Choroid plexus epithelial cell (primary cell): ENCODE measurements at regions not wholly inside any gene's neighbourhood (a gene's known extent, or its start where the extent isn't known, plus 50 kb on each side); places are given as distances from the start of the nearest gene placed in this dataset.
"Not testable (repeated sequence)": the region's sequence is repeated elsewhere in the genome, so short reads cannot be mapped to it uniquely, and the experiment has no call there.

Experiments
- DNase-seq: peaks from one replicate; pipeline ENCODE4 v3.0.0-alpha.2; 2010; ENCODE audit warnings: low read depth
- H3K4me3 ChIP-seq: 2 replicates; pipeline ENCODE4 v1.5.1; 2011; ENCODE audit warnings: low read depth, mild to moderate bottlenecking, control low read depth, low read length, moderate library complexity
- TF ChIP-seq, protein P1 (sequence below): conservative IDR thresholded peaks from 2 replicates; pipeline ENCODE4 v1.5.1; 2011; ENCODE audit warnings: low read depth, mild to moderate bottlenecking, control low read depth, inconsistent platforms, low read length, moderate library complexity

DNA sequence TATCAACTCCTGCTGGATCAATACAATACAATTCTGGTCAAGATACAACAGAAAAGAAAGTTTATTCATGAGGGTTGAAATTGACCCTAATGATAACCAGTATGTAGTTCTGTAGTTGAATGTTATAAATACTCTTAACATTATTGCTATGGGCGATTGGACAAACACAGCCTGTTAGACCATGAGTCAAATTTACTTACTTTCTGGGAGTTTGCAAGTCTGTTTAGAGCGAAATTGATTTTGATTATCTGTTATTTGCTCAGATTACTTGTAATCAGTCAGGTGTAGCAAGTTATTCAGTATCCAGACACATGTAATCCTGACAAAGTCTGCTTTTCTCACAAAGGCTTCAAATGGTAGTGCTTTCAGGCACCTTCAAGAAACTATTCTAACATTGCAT lies 216.6 kb upstream of the B3GALT2 start:
- TF ChIP-seq, protein P1, sequence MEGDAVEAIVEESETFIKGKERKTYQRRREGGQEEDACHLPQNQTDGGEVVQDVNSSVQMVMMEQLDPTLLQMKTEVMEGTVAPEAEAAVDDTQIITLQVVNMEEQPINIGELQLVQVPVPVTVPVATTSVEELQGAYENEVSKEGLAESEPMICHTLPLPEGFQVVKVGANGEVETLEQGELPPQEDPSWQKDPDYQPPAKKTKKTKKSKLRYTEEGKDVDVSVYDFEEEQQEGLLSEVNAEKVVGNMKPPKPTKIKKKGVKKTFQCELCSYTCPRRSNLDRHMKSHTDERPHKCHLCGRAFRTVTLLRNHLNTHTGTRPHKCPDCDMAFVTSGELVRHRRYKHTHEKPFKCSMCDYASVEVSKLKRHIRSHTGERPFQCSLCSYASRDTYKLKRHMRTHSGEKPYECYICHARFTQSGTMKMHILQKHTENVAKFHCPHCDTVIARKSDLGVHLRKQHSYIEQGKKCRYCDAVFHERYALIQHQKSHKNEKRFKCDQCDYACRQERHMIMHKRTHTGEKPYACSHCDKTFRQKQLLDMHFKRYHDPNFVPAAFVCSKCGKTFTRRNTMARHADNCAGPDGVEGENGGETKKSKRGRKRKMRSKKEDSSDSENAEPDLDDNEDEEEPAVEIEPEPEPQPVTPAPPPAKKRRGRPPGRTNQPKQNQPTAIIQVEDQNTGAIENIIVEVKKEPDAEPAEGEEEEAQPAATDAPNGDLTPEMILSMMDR: no peak
- no peak for DNase-seq
- no peak overlapping the region for H3K4me3 ChIP-seq

DNA sequence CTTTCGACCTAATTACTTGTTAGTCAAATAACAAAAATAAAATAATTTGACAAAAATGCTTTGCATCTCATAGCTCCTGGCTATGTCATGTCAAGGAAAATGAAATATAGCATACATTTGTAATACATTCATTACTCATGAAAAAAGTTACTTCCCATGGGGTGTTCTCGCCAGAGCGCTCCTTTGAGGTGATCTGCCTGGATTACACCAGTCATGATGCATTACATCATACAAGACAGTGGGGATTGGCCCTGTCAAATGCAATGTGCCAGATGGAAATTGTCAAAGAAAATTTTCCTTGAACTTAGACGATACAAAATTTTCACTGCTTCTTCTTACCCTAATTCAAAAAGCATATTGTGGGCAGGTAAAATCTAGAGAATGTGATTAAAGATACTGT lies 215.6 kb upstream of the B3GALT2 start:
- TF ChIP-seq, protein P1: no peak

DNA sequence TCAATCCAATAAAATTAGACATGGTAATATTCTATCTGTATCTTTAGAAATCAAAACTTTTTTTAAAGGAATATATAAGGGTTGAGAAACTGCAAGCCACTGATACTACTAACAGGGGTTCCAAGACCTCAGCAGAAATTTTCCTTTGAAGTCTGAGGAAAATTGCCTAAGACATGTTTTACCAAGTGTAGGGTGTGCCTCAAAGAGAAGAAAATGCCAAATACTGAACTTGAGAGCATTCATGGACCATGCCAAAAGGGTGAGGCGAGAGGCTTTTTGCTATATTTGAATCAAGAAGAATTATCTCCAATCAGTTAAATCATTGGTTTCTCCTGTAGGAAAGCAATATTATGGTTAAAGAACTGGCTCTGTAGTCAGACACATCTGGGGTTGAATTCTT lies 207.9 kb upstream of the B3GALT2 start:
- no peak for DNase-seq
- H3K4me3 ChIP-seq: no peak overlapping the region
- TF ChIP-seq, protein P1: no peak

More for the DNA sequence above, 215.6 kb upstream of the B3GALT2 start:
- H3K4me3 ChIP-seq: no peak overlapping the region
- DNase-seq: no peak

DNA sequence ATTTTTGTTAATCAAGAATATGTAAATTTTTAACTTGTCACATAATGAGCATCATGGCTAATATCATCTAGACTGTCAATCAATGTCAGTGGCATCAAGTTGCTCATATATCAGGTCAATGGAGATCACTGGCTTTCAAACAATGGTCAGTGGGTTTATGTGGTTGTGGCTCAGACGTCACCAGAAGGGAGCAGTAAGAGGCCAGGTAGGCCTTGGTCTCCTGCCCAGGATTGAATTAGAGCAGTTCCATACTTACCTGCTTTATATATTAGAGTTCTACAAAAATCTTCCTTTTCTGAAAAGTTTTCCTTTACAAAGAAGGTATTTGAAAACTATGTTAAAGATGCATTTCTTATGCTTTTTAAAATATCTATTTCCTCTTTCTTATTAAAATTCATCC lies 206.3 kb upstream of the B3GALT2 start:
- DNase-seq: no peak
- TF ChIP-seq, protein P1: no peak
- no peak overlapping the region for H3K4me3 ChIP-seq

DNA sequence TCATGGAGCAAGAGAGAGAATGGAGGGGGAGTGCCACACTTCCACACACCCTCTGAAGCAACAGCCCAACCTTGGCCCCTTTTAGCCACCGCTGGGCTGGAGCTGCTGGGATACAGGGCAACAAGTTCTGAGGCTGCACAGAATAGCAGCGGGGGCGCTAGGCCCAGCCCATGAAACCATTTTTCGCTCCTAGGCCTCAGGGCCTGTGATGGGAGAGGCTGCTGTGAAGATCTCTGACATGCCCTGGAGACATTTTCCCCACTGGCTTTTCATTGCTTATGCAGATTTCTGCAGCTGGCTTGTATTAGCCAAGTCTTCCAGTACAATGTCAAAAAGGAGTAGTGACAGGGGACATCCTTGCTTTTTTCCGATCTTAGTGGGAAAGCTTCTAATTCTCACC lies 202.3 kb upstream of the B3GALT2 start:
- no peak overlapping the region for H3K4me3 ChIP-seq
- DNase-seq: no peak
- TF ChIP-seq, protein P1: no peak

DNA sequence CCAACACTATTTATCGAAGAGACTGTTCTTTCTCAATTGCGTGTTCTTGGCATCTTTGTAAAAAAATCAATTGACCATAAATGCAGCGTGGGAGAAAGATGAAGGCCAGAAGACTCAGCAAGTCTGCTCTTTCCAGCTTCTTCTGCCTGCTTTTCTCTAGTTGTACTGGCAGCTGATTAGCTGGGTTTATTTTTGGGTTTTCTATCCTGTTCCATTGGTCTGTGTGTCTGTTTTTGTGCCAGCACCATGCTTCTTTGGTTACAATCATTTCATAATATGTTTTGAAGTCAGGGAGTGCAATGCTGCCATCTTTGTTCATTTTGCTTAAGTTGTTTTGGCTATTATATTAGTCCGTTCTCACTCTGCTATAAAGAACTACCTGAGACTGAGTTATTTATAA lies 201.8 kb upstream of the B3GALT2 start:
- H3K4me3 ChIP-seq: no peak overlapping the region
- TF ChIP-seq, protein P1: no peak
- no peak for DNase-seq

DNA sequence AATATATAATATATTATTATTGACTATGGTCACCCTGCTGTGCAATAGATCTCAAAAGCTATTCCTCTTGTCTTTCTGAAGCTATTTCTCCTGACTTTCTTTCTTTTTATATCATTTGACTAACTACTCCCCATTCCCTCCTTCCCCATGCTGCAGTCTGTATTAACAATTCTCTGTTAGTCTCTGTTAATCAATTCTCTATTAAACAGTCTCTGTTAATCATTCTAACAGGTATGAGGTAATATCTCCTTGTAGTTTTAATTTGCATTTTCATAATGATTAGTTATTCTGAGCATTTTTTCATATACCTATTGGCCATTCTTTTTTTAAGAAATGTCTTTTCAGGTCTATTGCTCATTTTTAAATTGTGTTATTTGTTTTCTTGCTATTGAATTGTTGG lies 201.0 kb upstream of the B3GALT2 start:
- no peak for DNase-seq
- TF ChIP-seq, protein P1: no peak
- no peak overlapping the region for H3K4me3 ChIP-seq

DNA sequence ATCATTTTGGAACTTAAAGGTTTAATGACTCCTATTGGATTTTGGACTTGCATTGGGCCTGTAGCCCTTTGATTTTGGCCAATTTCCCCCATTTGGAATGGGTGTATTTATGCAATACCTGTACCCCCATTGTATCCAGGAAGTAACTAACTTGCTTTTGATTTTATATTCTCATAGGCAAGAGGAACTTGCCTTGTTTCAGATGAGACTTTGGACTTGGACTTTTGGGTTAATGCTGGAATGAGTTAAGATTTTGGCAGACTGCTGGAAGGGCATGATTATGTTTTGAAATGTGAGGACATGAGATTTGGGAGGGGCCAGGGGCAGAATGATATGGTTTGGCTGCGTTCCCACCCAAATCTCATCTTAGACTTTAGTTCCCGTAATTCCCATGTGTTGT lies 192.0 kb upstream of the B3GALT2 start:
- not testable (repeated sequence) for DNase-seq, H3K4me3 ChIP-seq
